GM21528 (cell line): ENCODE measurements at regions not wholly inside any gene's neighbourhood (a gene's known extent, or its start where the extent isn't known, plus 50 kb on each side); places are given as distances from the start of the nearest gene placed in this dataset.

Source experiments
- ATAC-seq: cut with Tn5 transposase; IDR thresholded peaks from one replicate; pipeline ENCODE4 v1.9.1; 2021; ENCODE audit warnings: mild to moderate bottlenecking, moderate library complexity; ENCODE audit not compliant: unreplicated experiment, low FRiP score

DNA sequence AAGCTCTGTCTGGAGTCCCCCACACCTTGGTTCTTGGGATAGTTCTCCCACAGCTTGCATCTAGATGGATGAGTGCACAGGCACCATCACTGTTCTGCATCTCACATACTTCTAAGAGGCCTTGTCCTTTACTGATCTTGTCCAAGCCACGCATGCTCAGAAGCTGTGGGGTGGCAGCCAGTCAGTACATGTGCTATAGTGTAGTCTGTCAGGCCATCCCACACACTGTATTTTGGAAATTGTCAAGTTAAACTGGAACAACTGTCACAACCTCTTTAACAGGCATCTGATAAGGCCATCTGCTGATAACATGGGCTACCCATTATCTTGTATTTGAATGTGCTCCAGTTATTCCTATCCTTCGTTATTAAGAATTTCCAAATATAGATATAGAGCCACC lies 296.5 kb upstream of the AZI2 start:
- no peak for ATAC-seq

DNA sequence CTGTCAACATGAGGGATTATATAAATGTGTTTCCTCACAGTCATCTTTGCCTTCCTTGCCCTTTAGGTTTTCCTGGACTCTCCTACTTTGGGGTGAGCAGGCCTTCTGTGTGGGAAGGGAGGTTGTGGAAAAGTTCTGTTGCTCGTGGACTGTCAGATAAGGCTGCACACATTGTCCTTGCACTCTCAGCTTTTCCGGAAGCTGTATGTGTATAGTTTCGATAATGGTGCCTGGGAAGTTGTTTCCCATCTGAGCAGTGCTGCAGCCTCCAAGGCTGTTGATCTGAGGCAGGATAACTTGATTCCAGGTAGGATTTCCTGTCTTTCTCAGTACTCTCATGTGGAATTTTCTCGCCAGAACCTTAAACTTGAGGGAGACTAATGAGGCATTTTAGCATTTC lies 297.8 kb upstream of the AZI2 start:
- no peak for ATAC-seq

DNA sequence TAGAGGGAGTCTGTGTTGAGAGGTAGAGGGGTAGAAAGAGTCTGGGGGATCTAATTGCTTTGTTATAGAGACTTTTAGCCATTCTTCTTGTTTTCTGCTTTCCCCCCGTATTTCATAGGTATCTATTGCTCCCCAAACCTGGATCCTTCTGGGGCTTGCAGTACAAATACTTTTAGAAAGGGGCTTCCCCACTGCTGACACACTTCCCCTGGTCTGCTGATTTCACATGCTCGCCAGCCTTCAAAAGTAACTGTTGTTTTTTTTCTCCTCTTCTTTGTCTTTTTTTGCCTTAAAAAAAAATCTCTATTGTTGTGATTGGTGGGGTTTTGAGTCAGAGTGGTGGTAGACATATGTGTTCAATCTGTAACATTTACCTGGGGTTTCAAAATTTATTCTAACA lies 300.6 kb upstream of the AZI2 start:
- no peak for ATAC-seq

DNA sequence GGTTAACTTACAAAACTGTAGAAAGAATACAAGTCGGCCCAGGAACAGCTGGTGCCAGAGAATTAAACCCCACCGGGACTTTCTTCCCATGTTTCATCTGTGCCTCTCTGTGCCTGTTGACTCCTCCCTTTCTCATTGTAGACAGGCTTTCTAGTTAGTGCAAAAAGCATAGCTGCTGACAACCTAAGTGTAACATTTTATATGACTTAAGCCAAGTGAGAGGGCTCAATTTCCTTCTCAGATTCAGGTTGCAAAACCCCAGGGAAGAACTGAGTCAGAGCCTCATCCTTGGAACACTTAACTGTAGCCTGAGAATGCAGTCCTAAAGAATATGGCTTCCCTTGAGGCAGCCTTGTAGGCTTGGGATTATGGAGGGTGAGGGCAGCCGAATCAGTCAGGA lies 302.5 kb upstream of the AZI2 start:
- ATAC-seq, result no peak

DNA sequence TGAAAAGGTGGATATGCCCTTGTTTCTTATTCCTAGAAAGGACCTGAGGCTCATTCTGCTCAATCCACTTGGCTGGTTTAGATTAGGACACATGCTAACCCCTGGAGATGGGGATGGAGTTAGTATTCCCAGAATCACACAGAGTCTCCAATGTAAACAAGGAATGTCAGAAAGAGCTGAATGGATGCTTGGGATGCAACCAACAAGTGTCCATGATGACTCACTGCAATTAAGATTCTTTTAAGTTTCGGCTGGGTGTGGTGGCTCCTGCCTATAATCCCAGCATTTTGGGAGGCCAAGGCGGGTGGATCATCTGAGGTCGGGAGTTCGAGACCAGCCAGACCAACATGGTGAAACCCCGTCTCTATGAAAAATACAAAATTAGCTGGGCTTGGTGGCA lies 315.5 kb upstream of the AZI2 start:
- ATAC-seq, result no peak

DNA sequence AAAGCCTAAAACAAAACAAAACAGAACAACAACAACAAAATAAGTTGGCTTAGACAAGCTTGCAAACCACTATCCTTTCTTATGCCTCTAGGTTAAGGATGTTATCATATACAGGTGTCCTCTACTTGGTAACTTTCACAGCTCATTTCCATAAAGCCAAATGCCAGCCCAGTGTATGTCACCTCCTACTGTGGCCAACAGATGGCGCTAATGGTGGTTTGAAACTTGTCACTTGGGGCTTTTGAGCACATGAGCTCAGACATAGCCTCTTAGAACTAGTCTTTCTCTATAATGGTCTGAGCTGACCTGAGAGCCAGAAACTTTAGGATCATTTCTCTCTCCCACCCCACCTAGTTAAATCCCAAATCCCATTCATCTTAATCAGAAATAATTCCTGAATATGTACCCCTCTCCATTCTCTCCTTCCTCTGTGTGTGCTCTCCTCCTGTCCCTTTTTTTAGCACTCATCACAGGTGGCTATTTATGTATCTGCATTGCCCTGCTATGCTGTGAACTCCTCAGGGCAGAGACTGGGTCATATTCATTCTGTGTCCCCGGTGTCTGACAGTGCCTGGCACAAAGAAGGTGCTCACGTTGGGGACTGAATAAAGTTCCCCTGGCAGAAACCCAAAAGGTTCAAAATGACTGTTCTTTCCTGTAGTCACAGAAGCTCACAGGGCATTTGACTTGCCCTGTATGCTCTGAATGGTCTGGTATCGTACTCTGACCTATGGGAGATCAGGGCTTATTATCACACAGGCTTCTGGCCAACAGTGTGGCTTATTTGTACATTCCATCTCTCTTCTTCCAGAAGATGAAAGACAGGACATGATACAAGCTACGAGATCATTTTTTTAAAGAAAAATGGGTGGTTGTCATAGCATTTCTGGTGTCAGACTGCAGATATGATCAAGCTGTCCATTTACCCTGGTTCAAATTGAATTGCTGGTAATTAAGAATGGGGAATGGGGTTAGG lies 319.3 kb upstream of the AZI2 start:
- ATAC-seq, result peak; percentile 94

DNA sequence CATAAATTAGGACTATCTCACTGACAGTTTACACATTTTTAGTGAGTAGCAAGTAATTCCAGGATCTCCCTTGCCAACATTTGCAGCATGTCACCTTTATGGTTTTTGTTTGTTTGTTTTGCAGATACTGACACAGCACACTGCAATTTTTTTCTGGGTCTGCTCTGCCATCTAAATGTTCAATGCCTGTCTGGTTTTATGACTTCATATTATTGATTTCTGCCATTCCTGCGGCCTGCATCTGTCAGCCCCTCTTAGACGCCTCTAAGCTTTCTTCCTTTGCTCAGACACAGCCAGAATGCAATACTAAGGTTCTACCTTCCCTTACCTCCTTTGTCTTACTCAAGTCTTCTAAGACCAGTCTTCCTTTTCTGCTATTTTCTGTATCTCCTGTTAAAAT lies 321.2 kb upstream of the AZI2 start:
- no peak for ATAC-seq

DNA sequence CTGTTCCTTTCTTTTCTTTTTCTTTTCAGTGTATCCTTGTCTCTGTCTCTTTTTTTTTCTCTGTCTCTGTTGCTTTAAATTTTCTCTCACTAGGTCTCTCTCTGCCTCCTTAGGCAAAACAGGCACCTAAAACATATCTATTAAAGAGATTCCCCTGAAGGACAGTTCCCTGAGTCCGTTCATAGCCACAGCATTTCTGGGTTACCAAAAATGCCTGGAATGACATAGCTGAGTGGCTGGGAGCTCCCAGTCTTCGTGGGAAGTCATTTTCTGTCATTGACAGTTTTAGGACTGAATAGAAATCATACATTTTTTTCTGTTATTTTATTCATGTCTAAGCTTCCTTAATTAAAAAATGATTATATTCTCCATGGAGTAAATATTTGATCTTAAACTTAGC lies 323.8 kb upstream of the AZI2 start:
- no peak for ATAC-seq

DNA sequence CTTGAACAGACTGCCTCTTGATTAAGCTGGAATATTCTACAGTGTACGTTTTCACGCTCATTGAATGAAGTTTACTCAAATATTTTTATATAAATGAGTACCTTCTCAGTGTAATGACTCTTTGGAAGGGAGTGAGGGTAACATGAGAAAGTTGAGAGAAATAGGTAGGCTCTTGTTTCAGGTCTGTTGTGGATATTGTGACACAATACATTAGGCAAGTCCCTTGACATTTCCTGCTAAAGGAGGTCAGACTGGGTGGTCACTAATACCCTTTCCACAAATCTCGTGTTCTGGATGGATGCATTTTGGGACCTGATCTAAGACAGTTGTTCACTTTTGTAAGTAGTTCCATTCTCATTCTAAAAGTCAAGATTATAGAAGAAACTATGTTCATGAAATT lies 324.8 kb upstream of the AZI2 start:
- ATAC-seq, result no peak

DNA sequence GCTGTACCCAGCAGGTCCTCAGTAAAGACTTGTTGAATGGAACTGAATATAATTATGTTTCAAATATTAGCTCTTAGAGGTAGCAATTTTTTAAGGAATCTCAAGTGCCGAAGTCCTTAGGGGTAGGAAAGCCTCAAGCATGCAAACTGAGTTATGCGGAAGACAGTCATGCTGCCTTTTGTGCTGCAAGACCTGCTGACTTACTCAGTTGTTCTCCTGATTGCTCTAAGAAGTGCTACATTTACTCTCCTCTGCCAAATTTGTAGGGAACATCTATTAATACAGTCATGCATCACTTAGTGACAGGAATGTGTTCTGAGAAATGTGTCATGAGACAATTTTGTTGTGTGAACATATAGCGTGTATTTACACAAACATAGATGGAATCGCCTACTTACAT lies 325.6 kb upstream of the AZI2 start:
- no peak for ATAC-seq

DNA sequence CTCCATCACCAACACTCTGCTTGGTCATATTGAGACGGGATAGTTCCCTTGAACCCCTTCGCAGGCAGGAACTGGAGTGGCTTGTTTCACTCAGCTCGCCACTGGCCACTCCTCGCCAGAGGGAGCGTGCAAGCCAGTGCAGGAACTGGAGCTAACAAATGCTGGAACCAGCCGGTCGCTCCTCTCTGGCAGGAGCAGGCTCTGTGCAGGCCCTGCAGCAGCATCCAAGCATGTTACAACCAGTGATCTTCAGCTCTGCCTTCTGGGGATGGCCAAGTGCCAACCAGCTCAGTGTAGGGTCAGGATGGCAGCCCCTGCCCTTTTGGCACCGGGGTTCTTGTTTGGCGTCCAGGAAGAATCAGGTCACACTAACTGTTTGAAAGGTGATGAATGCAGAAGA lies 329.0 kb upstream of the AZI2 start:
- no peak for ATAC-seq

DNA sequence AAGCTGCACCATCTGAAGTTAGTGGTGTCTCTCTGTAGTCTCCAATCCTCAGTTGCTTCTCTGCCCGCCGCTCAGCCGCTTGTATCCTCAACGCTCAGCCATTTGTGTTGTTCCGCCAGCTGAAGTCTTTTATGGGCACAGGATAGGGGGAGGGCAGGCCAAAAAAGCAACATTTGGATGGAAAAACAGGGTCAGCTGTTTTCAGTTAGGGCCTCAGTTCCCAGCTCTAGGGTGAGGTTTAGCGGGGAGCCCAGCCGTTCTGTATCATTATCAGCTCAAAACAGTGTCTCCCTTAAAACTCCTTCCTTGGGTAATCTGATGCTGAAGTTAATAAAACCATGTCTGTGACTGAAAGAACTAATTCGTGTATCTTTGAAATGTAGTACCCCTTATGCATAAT lies 329.5 kb upstream of the AZI2 start:
- no peak for ATAC-seq

DNA sequence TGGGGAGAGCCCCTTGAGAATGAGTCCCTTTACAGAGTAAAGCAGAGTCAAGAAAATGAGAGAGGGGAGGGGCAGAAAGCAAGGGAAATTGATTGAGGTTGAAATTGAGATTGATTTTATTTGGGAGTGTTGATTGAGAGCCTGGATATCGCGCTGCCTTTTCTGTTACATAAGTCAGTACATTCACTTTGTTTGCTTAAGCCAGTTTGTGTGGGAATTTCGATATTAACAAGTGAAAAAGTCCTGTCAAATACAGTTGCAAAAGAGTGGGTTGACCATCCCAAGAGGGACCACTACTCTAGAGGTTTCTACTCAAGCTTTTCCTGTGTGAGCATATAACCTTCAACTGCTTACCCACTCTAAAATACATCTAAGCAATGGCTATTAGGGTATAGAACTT lies 331.4 kb upstream of the AZI2 start:
- no peak for ATAC-seq

DNA sequence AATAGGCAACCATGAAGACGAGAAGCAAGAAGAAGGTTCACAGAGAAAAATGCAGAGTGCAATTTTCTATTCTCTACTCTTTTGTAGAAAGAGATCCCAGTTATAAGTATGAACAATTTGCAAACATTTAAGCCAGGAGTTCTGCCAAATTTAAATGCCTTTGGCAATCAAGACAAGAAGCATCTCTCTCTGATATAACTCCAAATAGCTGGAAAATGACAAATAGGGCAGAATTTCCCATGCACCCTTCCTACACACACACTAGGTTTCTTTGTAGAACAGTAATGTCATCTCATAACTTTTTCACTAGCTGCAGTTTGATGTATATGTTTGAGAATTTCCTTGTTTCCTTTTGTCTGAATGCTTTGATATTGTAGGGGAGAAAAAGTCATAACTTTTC lies 333.5 kb upstream of the AZI2 start:
- no peak for ATAC-seq

DNA sequence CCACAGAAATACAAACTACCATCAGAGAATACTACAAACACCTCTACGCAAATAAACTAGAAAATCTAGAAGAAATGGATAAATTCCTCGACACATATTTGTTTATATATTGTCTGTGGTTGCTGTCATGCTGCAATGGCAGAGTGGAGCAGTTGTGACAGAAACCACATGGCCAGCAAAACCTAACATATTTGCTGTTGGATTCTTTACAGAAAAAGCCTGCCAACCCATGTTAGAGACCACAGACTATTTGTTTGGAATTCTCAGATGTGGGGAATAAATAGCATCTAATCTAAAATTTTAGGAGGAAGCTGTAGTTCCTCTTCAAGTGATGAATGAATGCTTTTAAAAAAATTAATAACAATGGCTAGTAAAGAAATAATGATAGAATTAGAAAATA lies 341.6 kb upstream of the AZI2 start:
- no peak for ATAC-seq

DNA sequence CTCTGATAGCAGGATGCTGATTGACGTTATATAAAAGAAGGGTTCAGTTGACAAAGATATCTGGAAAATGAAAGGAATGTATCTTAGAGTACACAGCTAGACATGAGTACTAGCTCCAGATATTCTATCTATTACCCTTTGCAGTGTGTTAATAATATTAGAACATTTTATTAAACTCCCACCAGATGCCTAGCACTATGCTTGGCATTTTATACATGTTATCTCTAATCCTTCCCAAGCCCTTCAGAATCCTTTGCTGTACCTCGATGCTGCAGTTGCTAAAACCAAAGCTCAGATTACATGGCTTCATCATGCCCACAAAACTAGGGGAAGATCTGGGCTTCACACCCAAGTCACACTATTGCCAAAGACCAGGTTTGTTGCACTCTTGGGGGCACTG lies 350.1 kb upstream of the AZI2 start:
- no peak for ATAC-seq

DNA sequence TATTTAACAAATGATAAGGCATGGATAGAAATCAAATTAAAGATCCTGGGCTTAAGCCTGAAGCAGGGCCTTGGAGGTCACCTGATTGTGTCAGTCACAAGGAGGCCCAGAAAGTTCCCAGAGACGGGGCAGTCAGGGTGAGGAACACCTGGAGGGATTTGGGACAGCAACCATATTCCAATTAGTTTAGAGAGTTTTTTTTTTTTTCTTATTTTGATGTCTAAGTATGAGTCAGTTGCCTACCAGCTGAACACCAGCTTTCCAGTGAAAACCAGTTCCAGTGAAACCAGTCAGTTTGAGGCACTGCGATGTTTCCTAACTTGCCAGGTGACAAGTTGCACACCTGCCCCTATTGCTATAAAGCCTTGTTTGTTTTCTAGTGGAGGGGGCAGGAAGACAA lies 350.7 kb upstream of the AZI2 start:
- no peak for ATAC-seq

DNA sequence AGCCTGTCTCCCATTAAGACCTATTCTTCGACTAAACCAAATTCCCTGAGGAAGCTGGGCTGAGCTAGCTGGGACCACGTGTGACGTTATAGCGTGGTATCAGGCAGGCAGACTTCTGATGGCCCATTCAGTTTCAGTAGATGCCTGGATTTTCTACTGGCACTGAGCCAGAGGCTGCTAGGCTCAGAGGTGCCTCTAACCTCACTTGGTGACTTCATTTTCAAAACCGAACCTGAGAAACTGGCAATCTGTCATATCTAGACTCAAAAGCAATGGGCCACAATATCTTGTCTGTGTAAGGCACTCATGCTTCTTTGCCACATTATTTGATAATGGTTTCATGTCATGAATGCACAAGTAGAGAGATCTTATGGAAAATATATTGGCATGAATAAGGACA lies 352.1 kb upstream of the AZI2 start:
- ATAC-seq, result no peak

DNA sequence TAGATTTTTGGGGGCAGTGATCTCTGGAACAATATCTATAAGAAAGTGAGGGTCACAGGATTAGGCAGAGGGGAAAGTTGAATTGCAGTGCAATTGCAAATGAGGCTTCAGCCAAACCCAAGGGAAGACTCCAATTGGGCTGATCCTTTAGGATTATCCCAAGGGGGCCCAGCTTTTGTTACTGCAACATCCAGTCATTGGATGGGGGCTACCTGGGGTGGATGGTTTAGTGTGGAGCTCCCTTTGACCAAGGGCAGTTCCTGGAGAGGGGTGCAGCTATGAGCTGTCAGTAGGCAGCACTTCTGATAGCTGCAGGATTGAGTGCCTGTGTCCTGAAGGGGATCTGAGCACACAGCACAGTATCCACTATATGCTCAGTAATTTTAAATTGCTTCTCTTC lies 355.2 kb upstream of the AZI2 start:
- ATAC-seq, result no peak

DNA sequence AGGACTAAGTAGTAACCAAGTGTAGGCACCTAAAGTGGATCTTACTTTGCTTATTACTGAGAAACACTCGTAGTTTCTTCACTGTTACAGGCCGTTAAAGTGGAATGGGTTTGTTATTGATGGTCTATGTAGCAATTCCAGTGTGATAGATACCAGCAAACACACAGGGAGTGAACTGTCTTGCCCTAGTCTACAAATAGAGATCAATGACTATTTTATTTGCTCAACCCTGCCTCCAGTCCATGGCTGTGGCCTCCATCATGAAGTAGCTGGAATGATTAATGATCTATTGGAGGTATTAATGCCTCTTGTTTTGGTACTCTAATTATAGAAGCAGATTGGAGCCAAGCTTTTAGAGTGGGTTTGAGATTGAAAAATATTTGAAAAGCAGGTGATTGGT lies 362.7 kb upstream of the AZI2 start:
- no peak for ATAC-seq

DNA sequence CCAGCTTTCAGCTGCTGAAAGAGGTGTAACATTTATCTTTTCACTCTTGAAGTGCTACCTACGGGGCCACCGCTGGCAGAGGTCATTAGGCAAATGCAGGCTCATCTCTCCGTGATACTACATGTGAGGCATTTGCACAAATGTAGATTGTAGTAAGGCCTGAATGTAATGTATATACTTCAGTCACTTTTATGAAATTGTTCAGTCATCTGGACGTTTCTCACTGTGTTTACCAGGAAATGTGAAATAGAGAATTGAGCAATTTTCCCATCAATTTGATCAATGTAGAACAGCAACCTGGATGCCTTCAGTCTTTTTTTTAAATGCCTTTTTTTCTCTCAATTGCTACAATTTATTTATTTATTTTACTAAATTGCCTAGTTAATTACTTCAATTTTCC lies 368.3 kb upstream of the AZI2 start:
- no peak for ATAC-seq

DNA sequence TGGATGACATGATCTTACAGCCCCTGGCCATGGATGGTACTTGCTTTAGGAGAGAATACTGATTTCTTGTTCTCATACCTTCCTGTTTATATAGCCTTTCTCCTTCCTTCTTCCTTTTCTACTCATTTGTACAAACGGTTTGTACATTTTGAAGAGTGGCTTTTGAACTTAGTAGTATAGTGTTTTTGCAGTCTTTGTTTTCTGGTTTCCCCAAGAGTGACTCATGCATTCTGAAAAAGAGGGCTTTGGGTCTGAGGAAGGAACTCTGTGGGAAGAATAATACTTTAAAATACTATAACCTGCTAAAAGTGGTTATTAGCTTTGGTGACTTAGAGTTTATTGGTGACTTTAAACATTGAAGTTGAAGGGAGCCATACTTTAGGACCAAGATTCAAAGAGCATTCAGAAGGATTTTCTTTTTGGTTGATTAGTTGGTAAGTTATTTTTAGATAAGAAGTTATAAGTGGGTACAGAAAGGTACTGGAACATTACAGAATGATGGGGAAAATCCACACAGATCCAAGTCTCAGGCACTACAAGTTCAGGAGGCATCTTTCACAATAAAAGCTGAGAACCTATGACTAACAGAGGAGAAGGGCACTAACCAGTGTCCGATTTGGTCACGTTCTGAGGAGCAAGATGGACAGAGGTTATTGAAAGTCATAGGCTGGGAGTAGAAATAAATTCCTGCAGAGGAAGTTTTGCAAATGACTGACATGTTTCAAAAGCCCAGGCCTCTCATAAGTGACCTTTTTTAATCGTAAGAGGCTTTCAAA lies 369.6 kb upstream of the AZI2 start:
- ATAC-seq, result no peak
